Right atrium auricular region (tissue), 2 donors: ENCODE measurements at regions not wholly inside any gene's neighbourhood (a gene's known extent, or its start where the extent isn't known, plus 50 kb on each side); places are given as distances from the start of the nearest gene placed in this dataset.

Experiments
- DNase-seq: peaks from one replicate; pipeline ENCODE4 v3.0.0-alpha.2; 2019; ENCODE audit warnings: low spot score
- H3K27ac ChIP-seq, 2 donors: fragments of 200-600 bp; sonication (generic); 1 replicate in 1 of 2; 2 replicates in 1 of 2; pipeline ENCODE4 v1.5.1; 2016 to 2019
- H3K27me3 ChIP-seq, 2 donors: fragments of 200-600 bp; sonication (generic); one replicate each; pipeline versions ENCODE4 v1.5.1 to v1.6.0; 2017 to 2019
- H3K36me3 ChIP-seq: fragments of 200-600 bp; sonication (generic); one replicate; pipeline ENCODE4 v1.5.1; 2016
- H3K4me1 ChIP-seq, 2 donors: fragments of 200-600 bp; sonication (generic); one replicate each; pipeline versions ENCODE4 v1.5.1 to v1.6.0; 2017 to 2019
- H3K4me3 ChIP-seq, 2 donors: fragments of 200-600 bp; sonication (generic); 1 replicate in 1 of 2; 2 replicates in 1 of 2; pipeline ENCODE4 v1.5.1; 2017 to 2019; ENCODE audit warnings: mild to moderate bottlenecking in 1 of 2, moderate library complexity in 1 of 2
- H3K9me3 ChIP-seq, 2 donors: fragments of 200-600 bp; sonication (generic); one replicate each; pipeline ENCODE4 v1.5.1; 2019
- TF ChIP-seq, protein P1 (sequence below), 2 donors: fragments of 200-600 bp; sonication (generic); IDR thresholded peaks; one replicate each; pipeline ENCODE4 v1.5.1; 2019; ENCODE audit warnings: antibody characterized with exemption in 2 of 2

DNA sequence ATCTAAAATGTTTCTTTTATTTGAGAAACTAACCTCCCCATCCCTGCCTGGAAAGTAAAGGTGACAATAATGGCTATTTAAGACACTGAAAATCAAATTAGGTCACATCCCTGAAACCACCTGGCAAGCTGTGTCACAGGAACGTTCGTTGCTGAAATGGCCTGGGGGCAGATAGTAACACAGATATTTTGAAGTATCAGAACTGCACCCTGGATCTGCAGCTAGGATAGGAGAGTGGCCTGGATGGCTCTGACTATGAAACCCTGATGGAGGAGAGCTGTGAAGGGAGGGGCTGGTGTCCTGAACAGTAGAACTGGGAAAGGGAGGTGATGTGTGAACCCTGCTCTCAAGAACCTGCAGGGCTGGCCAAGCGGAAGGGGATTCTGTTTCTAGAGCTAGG, 648.3 kb upstream of the CFAP20DC start:
- H3K27me3 ChIP-seq = no peaks in the 10 kb centered on the region
- DNase-seq = no peak
- TF ChIP-seq, protein P1, sequence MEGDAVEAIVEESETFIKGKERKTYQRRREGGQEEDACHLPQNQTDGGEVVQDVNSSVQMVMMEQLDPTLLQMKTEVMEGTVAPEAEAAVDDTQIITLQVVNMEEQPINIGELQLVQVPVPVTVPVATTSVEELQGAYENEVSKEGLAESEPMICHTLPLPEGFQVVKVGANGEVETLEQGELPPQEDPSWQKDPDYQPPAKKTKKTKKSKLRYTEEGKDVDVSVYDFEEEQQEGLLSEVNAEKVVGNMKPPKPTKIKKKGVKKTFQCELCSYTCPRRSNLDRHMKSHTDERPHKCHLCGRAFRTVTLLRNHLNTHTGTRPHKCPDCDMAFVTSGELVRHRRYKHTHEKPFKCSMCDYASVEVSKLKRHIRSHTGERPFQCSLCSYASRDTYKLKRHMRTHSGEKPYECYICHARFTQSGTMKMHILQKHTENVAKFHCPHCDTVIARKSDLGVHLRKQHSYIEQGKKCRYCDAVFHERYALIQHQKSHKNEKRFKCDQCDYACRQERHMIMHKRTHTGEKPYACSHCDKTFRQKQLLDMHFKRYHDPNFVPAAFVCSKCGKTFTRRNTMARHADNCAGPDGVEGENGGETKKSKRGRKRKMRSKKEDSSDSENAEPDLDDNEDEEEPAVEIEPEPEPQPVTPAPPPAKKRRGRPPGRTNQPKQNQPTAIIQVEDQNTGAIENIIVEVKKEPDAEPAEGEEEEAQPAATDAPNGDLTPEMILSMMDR (IDR thresholded peaks at IDR 0.05) = no peak
- no peak overlapping the region for H3K4me3 ChIP-seq
- H3K9me3 ChIP-seq = peaks cover 0 to 2% of the 10 kb centered on the region in 2 donors
- no peak overlapping the region for H3K27ac ChIP-seq
- no peaks in the 10 kb centered on the region for H3K36me3 ChIP-seq
- H3K4me1 ChIP-seq = no peaks in the 10 kb centered on the region

- TF ChIP-seq, protein P1 (IDR thresholded peaks at IDR 0.05) = no peak
- peaks cover 0 to 9% of the 10 kb centered on the region in 2 donors for H3K9me3 ChIP-seq
- no peak for DNase-seq
Observed at GRCh38 chr3:59696783-59697182, 647.0 kb upstream of the CFAP20DC start.

GRCh38 chr3:59695860-59696259, 646.0 kb upstream of the CFAP20DC start:
- no peak for DNase-seq
- Histone ChIP-seq H3K4me1 (no peaks in the 10 kb centered on the region), H3K9me3 (peaks cover 0 to 9% of the 10 kb centered on the region in 2 donors), H3K36me3 (no peaks in the 10 kb centered on the region), H3K27ac (no peak overlapping the region), H3K4me3 (no peak overlapping the region), H3K27me3 (no peaks in the 10 kb centered on the region)
- TF ChIP-seq, protein P1 (IDR thresholded peaks at IDR 0.05) = no peak

More at GRCh38 chr3:59696783-59697182, 647.0 kb upstream of the CFAP20DC start:
- no peaks in the 10 kb centered on the region for H3K27me3 ChIP-seq
- no peaks in the 10 kb centered on the region for H3K36me3 ChIP-seq
- no peaks in the 10 kb centered on the region for H3K4me1 ChIP-seq
- H3K4me3 ChIP-seq = no peak overlapping the region
- no peak overlapping the region for H3K27ac ChIP-seq

DNA sequence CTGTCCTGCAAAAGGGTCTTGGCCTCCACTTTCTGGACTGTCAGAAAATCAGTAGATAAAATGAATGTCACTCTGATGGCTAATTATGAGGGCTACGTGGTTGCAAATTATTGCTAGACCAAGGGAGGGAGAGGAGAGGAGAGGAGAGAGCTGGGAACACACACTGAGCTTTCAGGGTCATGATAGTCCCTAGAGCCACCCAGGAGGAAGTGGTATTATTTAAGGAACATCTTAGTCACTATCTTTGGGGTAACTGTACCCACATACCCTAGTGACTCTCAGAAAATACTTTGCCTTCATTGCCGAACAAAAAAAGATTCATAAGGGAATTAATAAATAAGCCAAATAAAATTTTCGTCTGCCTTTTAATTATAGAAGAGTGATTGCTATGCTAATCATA, 642.3 kb upstream of the CFAP20DC start:
- no peaks in the 10 kb centered on the region for H3K27me3 ChIP-seq
- no peak for DNase-seq
- no peaks in the 10 kb centered on the region for H3K4me1 ChIP-seq
- no peak overlapping the region for H3K4me3 ChIP-seq
- H3K9me3 ChIP-seq = peaks cover 0 to 9% of the 10 kb centered on the region in 2 donors
- TF ChIP-seq, protein P1 (IDR thresholded peaks at IDR 0.05) = no peak
- no peak overlapping the region for H3K27ac ChIP-seq
- H3K36me3 ChIP-seq = no peaks in the 10 kb centered on the region

DNA sequence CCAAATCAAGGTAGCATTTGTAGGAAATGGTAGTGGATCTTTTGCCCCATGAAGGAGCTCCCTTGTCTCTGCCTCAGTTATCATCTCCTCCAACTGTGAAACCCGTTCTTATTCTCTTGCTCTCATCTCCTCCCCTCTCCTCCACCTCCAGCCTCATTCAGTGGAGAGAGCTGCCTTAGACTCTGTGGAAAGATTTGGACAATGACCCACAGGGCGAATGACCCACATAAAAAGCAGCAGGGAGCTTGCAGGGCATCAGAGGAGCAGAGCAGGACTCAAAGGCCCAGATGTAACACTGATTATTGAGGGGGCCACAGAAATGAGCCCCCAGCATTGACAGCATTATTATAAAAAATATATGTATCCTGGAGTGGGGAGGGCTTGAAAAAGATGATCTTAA, 641.1 kb upstream of the CFAP20DC start:
- DNase-seq = no peak
- Histone ChIP-seq H3K4me1 (no peaks in the 10 kb centered on the region), H3K4me3 (no peak overlapping the region), H3K27ac (no peak overlapping the region), H3K36me3 (no peaks in the 10 kb centered on the region), H3K27me3 (no peaks in the 10 kb centered on the region), H3K9me3 (peaks cover 0 to 9% of the 10 kb centered on the region in 2 donors)
- TF ChIP-seq, protein P1 (IDR thresholded peaks at IDR 0.05) = no peak

DNA sequence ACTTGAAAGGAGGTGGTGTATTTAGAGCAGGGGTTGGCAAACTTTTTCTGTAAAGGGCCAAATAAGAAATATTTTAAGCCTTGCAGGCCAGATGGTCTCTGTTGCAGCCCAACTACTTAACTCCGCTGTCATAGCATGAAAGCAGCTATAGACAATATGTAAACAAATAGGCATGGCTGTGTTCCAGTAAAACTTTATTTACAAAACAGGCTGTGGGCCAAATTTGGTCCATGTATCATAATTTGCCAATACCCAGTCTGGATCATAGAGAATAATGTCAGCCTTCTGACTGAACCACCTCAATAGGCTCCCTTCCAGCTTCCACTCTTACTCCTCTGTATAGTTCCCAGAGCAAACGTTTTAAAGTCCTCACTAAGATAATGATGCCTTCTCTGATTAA, 638.8 kb upstream of the CFAP20DC start:
- TF ChIP-seq, protein P1 (IDR thresholded peaks at IDR 0.05) = no peak
- DNase-seq = no peak
- no peaks in the 10 kb centered on the region for H3K27me3 ChIP-seq

More for the DNA sequence above, 638.8 kb upstream of the CFAP20DC start:
- Histone ChIP-seq H3K36me3 (no peaks in the 10 kb centered on the region), H3K9me3 (peaks cover 0 to 9% of the 10 kb centered on the region in 2 donors), H3K4me1 (no peaks in the 10 kb centered on the region), H3K4me3 (no peak overlapping the region), H3K27ac (no peak overlapping the region)
